GM21825 (cell line): ENCODE measurements at regions not wholly inside any gene's neighbourhood (a gene's known extent, or its start where the extent isn't known, plus 50 kb on each side); places are given as distances from the start of the nearest gene placed in this dataset.

Experiments
- ATAC-seq: cut with Tn5 transposase; IDR thresholded peaks from one replicate; pipeline ENCODE4 v1.9.1; 2021; ENCODE audit warnings: mild to moderate bottlenecking, moderate library complexity; ENCODE audit not compliant: unreplicated experiment

- ATAC-seq = no peak
These were observed 644.7 kb upstream of the BOD1L1 start for GRCh38 chr4:14272206-14272605.

DNA sequence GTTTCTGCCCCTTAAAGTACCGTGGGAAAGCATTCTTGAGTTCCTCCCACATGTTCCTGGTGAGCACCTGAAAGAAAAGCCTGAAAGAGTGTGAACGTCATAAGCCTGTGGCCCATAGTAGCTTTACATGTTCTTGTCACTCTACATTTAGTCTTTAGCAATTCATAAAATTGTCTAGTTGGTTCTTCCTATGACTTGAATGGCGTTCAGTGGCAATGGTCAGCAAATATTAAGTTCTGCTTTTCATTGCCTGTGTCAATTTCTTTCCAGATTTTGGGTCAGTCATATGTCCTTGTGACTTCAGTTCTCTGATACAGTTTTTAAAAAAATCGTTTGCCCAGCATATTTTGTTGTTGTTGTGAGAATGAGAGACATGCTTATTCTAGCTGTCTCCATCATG lies 650.0 kb upstream of the BOD1L1 start:
- ATAC-seq = no peak

- no peak for ATAC-seq
These were observed 653.0 kb upstream of the BOD1L1 start for GRCh38 chr4:14280567-14280966.

DNA sequence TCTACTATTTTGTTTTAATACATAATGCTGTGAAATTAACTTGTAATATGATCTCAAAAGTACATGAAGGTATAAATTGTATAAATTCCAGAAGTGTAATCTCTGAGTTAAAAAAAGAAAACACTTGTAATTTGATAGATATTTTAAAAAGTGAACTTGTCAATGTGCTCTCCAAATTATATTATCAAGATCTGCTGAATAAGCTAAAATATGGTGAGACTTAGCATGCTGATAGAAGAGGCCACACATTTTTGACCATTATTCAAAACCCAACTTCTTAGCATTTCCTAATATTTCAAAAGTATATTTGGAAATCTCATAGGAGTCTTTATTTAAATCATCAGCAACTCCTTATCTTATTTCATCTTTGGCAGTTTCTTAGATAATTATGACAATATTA lies 657.1 kb upstream of the BOD1L1 start:
- no peak for ATAC-seq

DNA sequence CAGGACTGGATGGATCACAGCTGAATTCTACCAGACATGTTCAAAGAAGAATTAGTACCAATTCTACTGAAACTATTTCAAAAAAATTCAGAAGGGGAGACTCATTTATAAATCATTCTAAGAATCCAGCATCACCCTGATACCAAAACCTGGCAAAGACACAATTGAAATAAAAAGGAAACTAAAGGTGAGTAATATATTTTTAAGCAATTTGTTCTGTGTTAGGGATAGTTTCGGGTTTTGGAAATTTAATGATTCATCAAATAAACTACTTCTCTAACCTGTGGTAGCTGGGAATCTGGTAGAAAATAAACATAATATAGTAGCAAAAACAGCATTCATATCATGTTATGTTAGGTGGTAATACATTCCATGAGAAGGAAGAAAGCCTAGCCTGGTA lies 662.2 kb upstream of the BOD1L1 start:
- no peak for ATAC-seq

DNA sequence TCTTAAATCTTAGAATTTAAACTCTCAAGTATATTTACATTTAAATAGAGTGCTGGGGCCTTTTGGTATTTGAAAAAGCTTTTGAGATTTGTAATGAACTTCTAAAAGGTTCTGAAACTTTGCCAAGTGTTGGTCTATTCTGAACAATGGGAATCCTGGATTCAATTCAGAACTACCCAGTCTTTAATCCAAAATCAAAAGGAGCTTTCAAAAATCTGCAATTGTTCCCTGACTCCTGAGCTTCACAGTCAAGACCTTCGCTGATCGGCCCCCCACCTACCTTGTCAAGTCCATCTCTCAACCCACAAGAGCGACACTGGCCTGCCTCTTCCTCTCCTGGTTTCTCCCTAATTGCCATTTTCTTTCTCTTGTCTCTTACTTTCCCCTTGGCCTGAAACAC lies 666.1 kb upstream of the BOD1L1 start:
- no peak for ATAC-seq

DNA sequence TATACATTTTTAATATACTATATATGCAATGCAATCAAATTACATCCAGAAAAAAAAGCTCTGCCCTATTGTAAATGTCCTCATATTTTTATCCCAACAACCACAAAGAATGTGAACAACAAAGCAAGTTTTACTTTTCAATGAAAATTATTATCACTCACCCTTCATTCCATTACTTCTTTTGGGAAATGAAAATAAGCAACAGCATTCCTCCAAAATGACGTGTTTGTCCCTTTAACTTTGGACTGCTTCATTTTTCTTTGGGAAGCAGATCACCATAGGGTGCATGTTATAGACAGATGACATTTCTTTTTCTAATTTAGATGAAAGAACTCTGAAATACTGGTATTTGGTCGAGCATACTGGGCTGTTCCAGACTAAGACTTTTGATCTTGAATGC lies 667.1 kb upstream of the BOD1L1 start:
- no peak for ATAC-seq

DNA sequence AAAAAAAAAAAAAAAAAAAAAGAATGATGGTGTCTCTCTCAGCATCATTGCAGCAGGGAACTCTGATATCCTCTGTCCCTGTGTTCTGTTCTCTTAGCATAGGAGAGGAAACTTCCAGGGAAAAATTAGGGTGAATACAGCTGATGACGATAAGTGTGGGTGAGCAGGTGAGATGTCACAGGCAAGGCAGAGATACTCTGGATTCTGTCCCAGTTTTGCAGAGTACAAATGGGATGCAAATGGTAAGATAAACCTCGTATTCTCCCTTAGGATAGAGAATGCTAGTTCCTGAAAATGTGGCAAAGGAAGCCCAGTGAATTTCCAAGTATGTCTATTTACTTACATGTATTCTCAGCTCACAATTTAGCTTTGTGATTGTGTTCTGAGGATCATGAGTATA lies 671.6 kb upstream of the BOD1L1 start:
- ATAC-seq = no peak

GRCh38 chr4:14302021-14302420 lies 674.5 kb upstream of the BOD1L1 start:
- ATAC-seq = no peak

- no peak for ATAC-seq
These were observed 676.3 kb upstream of the BOD1L1 start for GRCh38 chr4:14303856-14304255.

- ATAC-seq = no peak
These were observed 680.7 kb upstream of the BOD1L1 start for GRCh38 chr4:14308229-14308651.

GRCh38 chr4:14309431-14309830 lies 681.9 kb upstream of the BOD1L1 start:
- ATAC-seq = no peak

DNA sequence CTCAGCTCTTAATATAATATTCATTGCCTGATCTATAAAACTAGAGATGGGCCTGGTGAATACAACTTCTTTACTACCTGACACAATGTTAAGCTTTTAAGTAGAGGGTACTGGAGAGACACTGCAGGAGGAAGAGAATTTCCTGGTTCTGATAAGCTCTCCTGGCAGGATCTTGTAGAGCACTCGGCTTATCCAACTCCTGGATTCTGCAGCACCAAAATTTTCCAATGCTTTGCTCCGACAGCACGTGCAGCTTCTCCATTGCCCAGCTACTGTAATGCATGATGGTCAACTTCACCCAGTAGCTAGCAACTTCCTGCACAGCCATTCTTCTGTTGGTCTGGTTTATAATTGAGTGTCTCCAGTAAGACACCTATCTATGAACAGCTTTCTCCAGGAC lies 686.2 kb upstream of the BOD1L1 start:
- no peak for ATAC-seq

- no peak for ATAC-seq
These were observed 687.2 kb upstream of the CPEB2 start for GRCh38 chr4:14315129-14315528.

- no peak for ATAC-seq
These were observed 684.9 kb upstream of the CPEB2 start for GRCh38 chr4:14317351-14317750.

GRCh38 chr4:14318671-14319070 lies 683.6 kb upstream of the CPEB2 start:
- no peak for ATAC-seq

GRCh38 chr4:14321723-14322122 lies 680.6 kb upstream of the CPEB2 start:
- no peak for ATAC-seq

- ATAC-seq = no peak
These were observed 679.1 kb upstream of the CPEB2 start for GRCh38 chr4:14323191-14323590.

DNA sequence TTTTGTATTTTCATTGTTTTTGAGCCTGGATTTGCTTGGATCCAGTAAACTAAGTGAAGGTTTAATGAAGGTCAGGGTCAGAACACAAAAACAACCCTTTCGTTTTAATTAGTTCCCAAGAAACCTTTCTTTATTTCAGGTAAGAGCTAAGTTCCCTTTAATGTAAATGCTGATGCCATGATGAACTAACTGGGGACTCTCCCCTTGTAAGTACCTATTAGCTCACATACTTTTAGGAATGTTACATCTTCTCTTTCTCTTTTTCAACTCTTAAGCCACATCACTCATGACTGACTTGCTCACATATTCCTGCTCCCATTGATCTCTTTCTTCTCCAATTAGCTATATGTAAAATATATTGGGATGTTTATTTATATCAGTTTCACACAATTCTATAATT lies 673.1 kb upstream of the CPEB2 start:
- ATAC-seq = no peak

DNA sequence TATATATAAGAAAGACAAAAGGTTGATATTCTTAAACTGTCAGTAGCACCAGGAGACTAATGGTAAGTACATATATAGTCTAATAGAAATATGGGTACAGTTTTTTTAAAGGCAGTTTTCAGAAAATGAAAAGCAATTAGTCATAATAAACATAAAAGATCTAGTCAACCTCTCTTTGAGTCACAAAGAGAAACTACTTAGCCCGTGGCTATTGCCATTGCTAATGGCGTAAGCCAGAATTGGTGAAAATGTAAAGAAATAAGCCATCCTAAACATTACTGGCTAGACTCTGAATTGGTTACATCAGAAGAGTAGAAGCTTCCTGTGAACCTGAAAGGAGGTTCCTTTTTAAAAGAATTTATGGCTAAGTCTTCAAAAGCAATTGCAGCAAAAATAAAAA lies 668.7 kb upstream of the CPEB2 start:
- ATAC-seq = no peak

DNA sequence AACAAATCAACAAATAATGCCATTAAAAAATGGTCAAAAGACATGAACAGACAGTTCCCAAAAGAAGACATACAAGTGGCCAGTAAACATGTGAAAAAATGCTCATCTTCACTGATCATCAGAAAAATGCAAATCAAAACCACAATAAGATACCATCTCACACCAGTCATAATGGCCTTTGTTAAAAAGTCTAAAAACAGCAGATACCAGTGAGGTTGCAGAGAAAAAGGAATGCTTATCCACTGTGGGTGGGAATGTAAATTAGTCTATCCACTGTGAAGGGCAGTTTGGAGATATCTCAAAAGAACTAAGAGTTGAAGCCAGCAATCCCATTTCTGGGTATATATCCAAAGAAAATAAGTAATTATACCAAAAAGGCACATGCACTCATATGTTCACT lies 668.1 kb upstream of the CPEB2 start:
- no peak for ATAC-seq

GRCh38 chr4:14335872-14336271 lies 666.4 kb upstream of the CPEB2 start:
- no peak for ATAC-seq

DNA sequence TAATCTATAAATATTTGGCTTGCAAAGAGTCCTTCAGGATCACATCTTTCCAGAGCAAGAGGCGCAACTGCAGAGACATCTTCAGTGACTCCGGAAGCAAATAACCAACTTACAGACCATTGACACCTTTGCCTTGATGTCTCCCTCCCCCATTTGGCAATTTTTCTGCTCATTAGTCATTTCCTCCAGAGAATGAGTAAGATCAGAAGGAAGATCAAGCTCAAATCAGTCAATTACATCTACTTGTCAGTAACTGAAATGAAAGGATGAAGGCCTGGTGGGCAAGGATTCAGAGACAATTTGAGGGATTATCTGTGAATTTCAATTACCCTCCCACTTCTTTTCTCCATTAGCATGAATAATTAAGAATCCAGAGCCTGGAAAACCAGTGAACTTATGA lies 665.6 kb upstream of the CPEB2 start:
- no peak for ATAC-seq
